Liver (tissue), 8 donors: ENCODE measurements at regions not wholly inside any gene's neighbourhood (a gene's known extent, or its start where the extent isn't known, plus 50 kb on each side); places are given as distances from the start of the nearest gene placed in this dataset.

Experiments used
- DNase-seq: peaks from one replicate; pipeline ENCODE4 v3.0.0-alpha.2; 2017; ENCODE audit warnings: low spot score
- H3K27ac ChIP-seq, 2 donors: one replicate each; pipeline ENCODE4 v1.7.0; 2013; ENCODE audit warnings: inconsistent platforms in 2 of 2, low read length in 2 of 2, control low read depth in 1 of 2, low read depth in 1 of 2, mild to moderate bottlenecking in 1 of 2
- H3K27me3 ChIP-seq, 4 donors: one replicate each; pipeline versions ENCODE4 v1.6.1 to v1.7.0; 2013; ENCODE audit warnings: low read length in 3 of 4, inconsistent platforms in 1 of 4, mild to moderate bottlenecking in 1 of 4, moderate library complexity in 1 of 4; ENCODE audit not compliant: control insufficient read depth in 4 of 4, insufficient read depth in 4 of 4
- H3K36me3 ChIP-seq, 4 donors: one replicate each; pipeline versions ENCODE4 v1.6.1 to v1.7.0; 2013; ENCODE audit warnings: low read length in 3 of 4, mild to moderate bottlenecking in 3 of 4, low read depth in 1 of 4, moderate library complexity in 1 of 4; ENCODE audit not compliant: control insufficient read depth in 4 of 4, insufficient read depth in 3 of 4
- H3K4me1 ChIP-seq, 4 donors: one replicate each; pipeline versions ENCODE4 v1.6.1 to v1.7.0; 2013; ENCODE audit warnings: low read length in 3 of 4, mild to moderate bottlenecking in 3 of 4, moderate library complexity in 1 of 4; ENCODE audit not compliant: control insufficient read depth in 4 of 4, insufficient read depth in 4 of 4
- H3K4me3 ChIP-seq, 3 donors: one replicate each; pipeline versions ENCODE4 v1.6.1 to v1.7.0; 2013; ENCODE audit warnings: low read length in 3 of 3, control low read depth in 1 of 3, low read depth in 1 of 3, mild to moderate bottlenecking in 1 of 3
- H3K9ac ChIP-seq, 2 donors: one replicate each; pipeline ENCODE4 v1.7.0; 2013; ENCODE audit warnings: low read length in 2 of 2, mild to moderate bottlenecking in 2 of 2, moderate library complexity in 2 of 2, control low read depth in 1 of 2, low read depth in 1 of 2
- H3K9me3 ChIP-seq, 4 donors: one replicate each; pipeline versions ENCODE4 v1.6.1 to v1.7.0; 2013; ENCODE audit warnings: low read length in 3 of 4; ENCODE audit not compliant: control insufficient read depth in 4 of 4
- EGR1 ChIP-seq, 2 donors: IDR thresholded peaks; 2 replicates each; pipeline ENCODE4 v1.6.1; 2016 to 2018; ENCODE audit warnings: antibody characterized with exemption in 2 of 2, low read depth in 2 of 2
- FOXA2 ChIP-seq: IDR thresholded peaks from 2 replicates; pipeline ENCODE4 v1.6.1; 2016; ENCODE audit warnings: antibody characterized with exemption
- GABPA ChIP-seq, 2 donors: IDR thresholded peaks in 1 of 2; conservative IDR thresholded peaks in 1 of 2; 2 replicates each; pipeline ENCODE4 v1.6.1; 2016; ENCODE audit warnings: antibody characterized with exemption in 2 of 2, mild to moderate bottlenecking in 1 of 2, moderate library complexity in 1 of 2
- HNF4A ChIP-seq, 2 donors: conservative IDR thresholded peaks; 2 replicates each; pipeline ENCODE4 v1.6.1; 2016; ENCODE audit warnings: antibody characterized with exemption in 2 of 2, mild to moderate bottlenecking in 2 of 2
- HNF4G ChIP-seq: IDR thresholded peaks from 2 replicates; pipeline ENCODE4 v1.6.1; 2016; ENCODE audit warnings: antibody characterized with exemption
- JUND ChIP-seq, 2 donors: IDR thresholded peaks; 2 replicates each; pipeline ENCODE4 v1.6.1; 2016; ENCODE audit warnings: antibody characterized with exemption in 2 of 2
- NR2F2 ChIP-seq: IDR thresholded peaks from 2 replicates; pipeline ENCODE4 v1.6.1; 2016; ENCODE audit warnings: antibody characterized with exemption
- RXRA ChIP-seq, 2 donors: IDR thresholded peaks; 2 replicates each; pipeline ENCODE4 v1.6.1; 2017 to 2018; ENCODE audit warnings: antibody characterized with exemption in 2 of 2, mild to moderate bottlenecking in 1 of 2
- SP1 ChIP-seq: IDR thresholded peaks from 2 replicates; pipeline ENCODE4 v1.6.1; 2018; ENCODE audit warnings: antibody characterized with exemption, mild to moderate bottlenecking
- YY1 ChIP-seq: IDR thresholded peaks from 2 replicates; pipeline ENCODE4 v1.6.1; 2016; ENCODE audit warnings: antibody characterized with exemption, mild to moderate bottlenecking
- WGBS: extraction: QIAGEN DNeasy Blood & Tissue Kit; methylation state at CpG from one replicate; pipeline ENCODE4 v1.1.7; 2013; 5-methylcytosine and 5-hydroxymethylcytosine counted together
- TF ChIP-seq, protein P1 (sequence below): IDR thresholded peaks from 2 replicates; pipeline ENCODE4 v1.6.1; 2016; ENCODE audit warnings: antibody characterized with exemption
- TF ChIP-seq, protein P2 (sequence below): IDR thresholded peaks from 2 replicates; pipeline ENCODE4 v1.6.1; 2016; ENCODE audit warnings: antibody characterized with exemption, mild to moderate bottlenecking
- TF ChIP-seq, protein P3 (sequence below): IDR thresholded peaks from 2 replicates; pipeline ENCODE4 v1.6.1; 2016; ENCODE audit warnings: antibody characterized with exemption
- TF ChIP-seq, protein P4 (sequence below): fragments of 150-350 bp; IDR thresholded peaks from 2 replicates; pipeline ENCODE4 v1.5.1; 2017; ENCODE audit warnings: improper control_type of control experiment, low read depth, low read length; ENCODE audit not compliant: missing input control
- TF ChIP-seq, protein P5 (sequence below): IDR thresholded peaks from 2 replicates; pipeline ENCODE4 v1.6.1; 2016; ENCODE audit warnings: antibody characterized with exemption
- donor health status: healthy.
- donor health status: healthy.
- donor health status: healthy.
- donor health status: healthy.
- donor health status: healthy.

DNA sequence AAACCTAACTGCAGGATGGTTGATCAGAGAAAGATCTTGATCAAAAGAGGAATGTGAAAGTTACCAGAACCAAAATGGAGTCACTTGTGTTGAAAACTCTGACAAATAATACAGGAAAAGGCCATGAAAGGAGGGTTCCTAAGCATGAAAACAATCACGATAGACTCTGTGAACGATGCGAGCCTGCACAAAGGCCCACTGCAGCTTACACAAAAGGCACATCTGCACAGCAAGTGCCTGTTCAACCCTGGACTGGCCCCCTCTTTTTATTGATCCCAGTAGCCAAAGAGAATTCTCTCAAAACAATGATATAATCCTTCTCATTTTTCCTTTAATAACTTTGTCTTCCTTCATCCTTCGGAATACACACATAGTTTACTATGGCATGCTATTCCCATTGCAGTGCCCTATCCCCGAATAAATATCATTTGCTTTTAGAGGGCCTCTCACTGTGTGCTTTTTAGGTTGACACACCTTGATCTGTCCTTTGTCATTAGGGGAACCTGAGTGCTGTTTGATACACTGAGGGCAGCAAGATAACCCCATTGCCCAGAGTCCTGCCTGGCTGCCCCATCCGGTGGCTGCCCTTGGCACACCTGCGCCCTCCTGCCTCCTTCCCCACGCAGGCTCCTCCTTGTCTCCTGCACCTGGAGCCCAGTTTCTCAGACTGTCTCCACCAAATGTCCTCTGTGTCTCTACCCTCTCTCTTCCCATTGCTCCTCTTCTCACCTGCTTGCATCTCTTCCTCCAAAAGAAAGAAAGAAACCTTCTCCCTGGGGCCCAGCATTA, 98.3 kb upstream of the FRMD1 start:
- 91% methylated on average over 8 of the region's 8 CpGs for WGBS
- Histone ChIP-seq H3K9ac (no peak overlapping the region), H3K9me3 (no peaks in the 10 kb centered on the region), H3K4me3 (no peak overlapping the region), H3K27me3 (no peaks in the 10 kb centered on the region), H3K4me1 (no peaks in the 10 kb centered on the region), H3K36me3 (no peaks in the 10 kb centered on the region), H3K27ac (no peak overlapping the region)
- TF ChIP-seq NR2F2 = no peak
- TF ChIP-seq HNF4G = no peak
- TF ChIP-seq, protein P1, sequence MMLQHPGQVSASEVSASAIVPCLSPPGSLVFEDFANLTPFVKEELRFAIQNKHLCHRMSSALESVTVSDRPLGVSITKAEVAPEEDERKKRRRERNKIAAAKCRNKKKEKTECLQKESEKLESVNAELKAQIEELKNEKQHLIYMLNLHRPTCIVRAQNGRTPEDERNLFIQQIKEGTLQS = no peak
- TF ChIP-seq GABPA (IDR thresholded peaks at IDR 0.05 in 1 of 2, conservative IDR thresholded peaks at IDR 0.05 in 1 of 2) = no peak
- no peak for TF ChIP-seq JUND (IDR thresholded peaks at IDR 0.05)
- TF ChIP-seq FOXA2 = no peak
- no peak for TF ChIP-seq EGR1 (IDR thresholded peaks at IDR 0.05; ENCODE audit: low read depth in 2 of 2)
- no peak for TF ChIP-seq SP1
- TF ChIP-seq, protein P2, sequence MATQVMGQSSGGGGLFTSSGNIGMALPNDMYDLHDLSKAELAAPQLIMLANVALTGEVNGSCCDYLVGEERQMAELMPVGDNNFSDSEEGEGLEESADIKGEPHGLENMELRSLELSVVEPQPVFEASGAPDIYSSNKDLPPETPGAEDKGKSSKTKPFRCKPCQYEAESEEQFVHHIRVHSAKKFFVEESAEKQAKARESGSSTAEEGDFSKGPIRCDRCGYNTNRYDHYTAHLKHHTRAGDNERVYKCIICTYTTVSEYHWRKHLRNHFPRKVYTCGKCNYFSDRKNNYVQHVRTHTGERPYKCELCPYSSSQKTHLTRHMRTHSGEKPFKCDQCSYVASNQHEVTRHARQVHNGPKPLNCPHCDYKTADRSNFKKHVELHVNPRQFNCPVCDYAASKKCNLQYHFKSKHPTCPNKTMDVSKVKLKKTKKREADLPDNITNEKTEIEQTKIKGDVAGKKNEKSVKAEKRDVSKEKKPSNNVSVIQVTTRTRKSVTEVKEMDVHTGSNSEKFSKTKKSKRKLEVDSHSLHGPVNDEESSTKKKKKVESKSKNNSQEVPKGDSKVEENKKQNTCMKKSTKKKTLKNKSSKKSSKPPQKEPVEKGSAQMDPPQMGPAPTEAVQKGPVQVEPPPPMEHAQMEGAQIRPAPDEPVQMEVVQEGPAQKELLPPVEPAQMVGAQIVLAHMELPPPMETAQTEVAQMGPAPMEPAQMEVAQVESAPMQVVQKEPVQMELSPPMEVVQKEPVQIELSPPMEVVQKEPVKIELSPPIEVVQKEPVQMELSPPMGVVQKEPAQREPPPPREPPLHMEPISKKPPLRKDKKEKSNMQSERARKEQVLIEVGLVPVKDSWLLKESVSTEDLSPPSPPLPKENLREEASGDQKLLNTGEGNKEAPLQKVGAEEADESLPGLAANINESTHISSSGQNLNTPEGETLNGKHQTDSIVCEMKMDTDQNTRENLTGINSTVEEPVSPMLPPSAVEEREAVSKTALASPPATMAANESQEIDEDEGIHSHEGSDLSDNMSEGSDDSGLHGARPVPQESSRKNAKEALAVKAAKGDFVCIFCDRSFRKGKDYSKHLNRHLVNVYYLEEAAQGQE = no peak
- TF ChIP-seq, protein P3, sequence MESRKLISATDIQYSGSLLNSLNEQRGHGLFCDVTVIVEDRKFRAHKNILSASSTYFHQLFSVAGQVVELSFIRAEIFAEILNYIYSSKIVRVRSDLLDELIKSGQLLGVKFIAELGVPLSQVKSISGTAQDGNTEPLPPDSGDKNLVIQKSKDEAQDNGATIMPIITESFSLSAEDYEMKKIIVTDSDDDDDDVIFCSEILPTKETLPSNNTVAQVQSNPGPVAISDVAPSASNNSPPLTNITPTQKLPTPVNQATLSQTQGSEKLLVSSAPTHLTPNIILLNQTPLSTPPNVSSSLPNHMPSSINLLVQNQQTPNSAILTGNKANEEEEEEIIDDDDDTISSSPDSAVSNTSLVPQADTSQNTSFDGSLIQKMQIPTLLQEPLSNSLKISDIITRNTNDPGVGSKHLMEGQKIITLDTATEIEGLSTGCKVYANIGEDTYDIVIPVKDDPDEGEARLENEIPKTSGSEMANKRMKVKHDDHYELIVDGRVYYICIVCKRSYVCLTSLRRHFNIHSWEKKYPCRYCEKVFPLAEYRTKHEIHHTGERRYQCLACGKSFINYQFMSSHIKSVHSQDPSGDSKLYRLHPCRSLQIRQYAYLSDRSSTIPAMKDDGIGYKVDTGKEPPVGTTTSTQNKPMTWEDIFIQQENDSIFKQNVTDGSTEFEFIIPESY = no peak
- TF ChIP-seq, protein P4, sequence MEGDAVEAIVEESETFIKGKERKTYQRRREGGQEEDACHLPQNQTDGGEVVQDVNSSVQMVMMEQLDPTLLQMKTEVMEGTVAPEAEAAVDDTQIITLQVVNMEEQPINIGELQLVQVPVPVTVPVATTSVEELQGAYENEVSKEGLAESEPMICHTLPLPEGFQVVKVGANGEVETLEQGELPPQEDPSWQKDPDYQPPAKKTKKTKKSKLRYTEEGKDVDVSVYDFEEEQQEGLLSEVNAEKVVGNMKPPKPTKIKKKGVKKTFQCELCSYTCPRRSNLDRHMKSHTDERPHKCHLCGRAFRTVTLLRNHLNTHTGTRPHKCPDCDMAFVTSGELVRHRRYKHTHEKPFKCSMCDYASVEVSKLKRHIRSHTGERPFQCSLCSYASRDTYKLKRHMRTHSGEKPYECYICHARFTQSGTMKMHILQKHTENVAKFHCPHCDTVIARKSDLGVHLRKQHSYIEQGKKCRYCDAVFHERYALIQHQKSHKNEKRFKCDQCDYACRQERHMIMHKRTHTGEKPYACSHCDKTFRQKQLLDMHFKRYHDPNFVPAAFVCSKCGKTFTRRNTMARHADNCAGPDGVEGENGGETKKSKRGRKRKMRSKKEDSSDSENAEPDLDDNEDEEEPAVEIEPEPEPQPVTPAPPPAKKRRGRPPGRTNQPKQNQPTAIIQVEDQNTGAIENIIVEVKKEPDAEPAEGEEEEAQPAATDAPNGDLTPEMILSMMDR = no peak
- no peak for TF ChIP-seq HNF4A (conservative IDR thresholded peaks at IDR 0.05)
- no peak for TF ChIP-seq YY1
- DNase-seq = no peak

DNA sequence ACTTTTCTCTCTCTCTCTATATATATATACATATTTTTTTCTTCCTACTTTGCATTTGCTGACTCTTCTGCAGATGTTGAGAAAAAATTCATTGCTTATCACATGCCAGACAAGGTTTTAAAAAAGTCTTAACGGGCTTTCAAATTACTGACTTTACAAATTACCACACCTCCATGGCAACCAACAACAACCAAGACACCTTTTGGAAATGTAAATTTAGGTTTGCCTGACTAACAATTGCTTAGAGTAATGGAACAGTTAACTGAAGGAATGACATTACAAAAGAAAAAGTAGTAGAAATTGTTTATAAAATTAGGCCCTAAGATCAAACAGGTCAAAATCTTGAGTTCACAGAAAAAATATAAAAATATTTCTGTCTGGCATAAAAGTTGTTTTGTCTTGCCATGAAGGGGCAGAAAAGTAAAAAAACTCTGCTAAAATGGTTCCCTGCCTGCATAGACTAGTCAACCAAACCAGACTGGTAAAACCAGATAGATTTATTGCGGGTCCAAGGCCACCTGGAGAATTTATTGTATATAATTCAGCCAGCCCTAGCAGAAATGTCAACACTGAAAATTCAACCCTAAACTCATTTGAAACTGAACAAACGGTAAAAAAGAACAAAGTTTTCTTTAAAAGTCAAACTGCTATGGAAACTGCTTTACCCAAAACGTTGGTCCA, 92.8 kb upstream of the FRMD1 start:
- H3K9me3 ChIP-seq = no peaks in the 10 kb centered on the region
- H3K27me3 ChIP-seq = no peaks in the 10 kb centered on the region
- no peak overlapping the region for H3K9ac ChIP-seq
- WGBS = 69% methylated on average over 4 of the region's 4 CpGs
- no peak for DNase-seq
- no peaks in the 10 kb centered on the region for H3K36me3 ChIP-seq
- no peak overlapping the region for H3K4me3 ChIP-seq
- no peak overlapping the region for H3K27ac ChIP-seq
- no peaks in the 10 kb centered on the region for H3K4me1 ChIP-seq
- TF ChIP-seq YY1 = no peak
- TF ChIP-seq, protein P5, sequence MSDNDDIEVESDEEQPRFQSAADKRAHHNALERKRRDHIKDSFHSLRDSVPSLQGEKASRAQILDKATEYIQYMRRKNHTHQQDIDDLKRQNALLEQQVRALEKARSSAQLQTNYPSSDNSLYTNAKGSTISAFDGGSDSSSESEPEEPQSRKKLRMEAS = no peak
- TF ChIP-seq, protein P3 = no peak
- TF ChIP-seq, protein P2 = no peak
- no peak for TF ChIP-seq JUND (IDR thresholded peaks at IDR 0.05)
- no peak for TF ChIP-seq FOXA2
- no peak for TF ChIP-seq RXRA (IDR thresholded peaks at IDR 0.05)
- no peak for TF ChIP-seq EGR1 (IDR thresholded peaks at IDR 0.05; ENCODE audit: low read depth in 2 of 2)
- no peak for TF ChIP-seq NR2F2
- TF ChIP-seq, protein P1 = no peak
